Body of pancreas (tissue), 4 donors: ENCODE measurements at regions not wholly inside any gene's neighbourhood (a gene's known extent, or its start where the extent isn't known, plus 50 kb on each side); places are given as distances from the start of the nearest gene placed in this dataset.

Experiments used
- ATAC-seq: fragments of 150-250 bp; one replicate; pipeline ENCODE4 v1.9.1; 2016
- DNase-seq, 4 donors: peaks; one replicate each; pipeline ENCODE4 v3.0.0-alpha.2; 2019
- H3K27ac ChIP-seq, 4 donors: fragments of 200-600 bp; sonication (generic); 1 replicate in 3 of 4; 2 replicates in 1 of 4; pipeline versions ENCODE4 v1.5.1 to v1.6.1; 2016 to 2019; ENCODE audit warnings: mild to moderate bottlenecking in 1 of 4, mixed read lengths in 1 of 4, moderate library complexity in 1 of 4
- H3K27me3 ChIP-seq, 2 donors: fragments of 200-600 bp; sonication (generic); one replicate each; pipeline ENCODE4 v1.6.0; 2016; ENCODE audit warnings: mild to moderate bottlenecking in 1 of 2
- H3K36me3 ChIP-seq, 2 donors: fragments of 200-600 bp; sonication (generic); replicated peaks in 1 of 2; 2 replicates each; pipeline ENCODE4 v1.5.1; 2016; ENCODE audit warnings: low read depth in 2 of 2; ENCODE audit not compliant: insufficient read depth in 1 of 2
- H3K4me1 ChIP-seq: fragments of 200-600 bp; sonication (generic); one replicate; pipeline ENCODE4 v1.6.0; 2016
- H3K4me3 ChIP-seq, 2 donors: fragments of 200-600 bp; sonication (generic); 1 replicate in 1 of 2; 2 replicates in 1 of 2; pipeline ENCODE4 v1.5.1; 2016 to 2019
- H3K9me3 ChIP-seq, 3 donors: fragments of 200-600 bp; sonication (generic); 1 replicate in 2 of 3; 2 replicates in 1 of 3; pipeline ENCODE4 v1.5.1; 2016
- CTCF ChIP-seq, 7 experiments: fragments of 450-650 bp in 4 of 7; fragments of 200-600 bp in 3 of 7; sonication (generic) in 3 of 7; IDR thresholded peaks; one replicate each; pipeline ENCODE4 v1.5.1; 2016 to 2019; ENCODE audit warnings: antibody characterized with exemption in 7 of 7
- POLR2A ChIP-seq, 3 donors: fragments of 450-650 bp; IDR thresholded peaks; one replicate each; pipeline ENCODE4 v1.6.1; 2016; ENCODE audit warnings: antibody characterized with exemption in 3 of 3, mild to moderate bottlenecking in 2 of 3
- WGBS, 2 donors: methylation state at CpG; one replicate each; pipeline ENCODE4 v1.1.5; 2017; 5-methylcytosine and 5-hydroxymethylcytosine counted together
- intact Hi-C: fragments of 100-400 bp; cut with DNase I; formaldehyde crosslinking; loops from one replicate; pipeline ENCODE4 v1.15.1; 2023

- no peak overlapping the region for H3K4me3 ChIP-seq
- TF ChIP-seq CTCF (IDR thresholded peaks at IDR 0.05) (no peak), POLR2A (IDR thresholded peaks at IDR 0.05) (no peak)
- WGBS, 2 donors: 93 to 95% methylated on average over 9 to 12 of the region's 12 CpGs
- no peaks in the 10 kb centered on the region for H3K27me3 ChIP-seq
- H3K9me3 ChIP-seq: no peaks in the 10 kb centered on the region
- no peaks in the 10 kb centered on the region for H3K4me1 ChIP-seq
- no peak overlapping the region for H3K27ac ChIP-seq
- intact Hi-C loops: no loop called here
- H3K36me3 ChIP-seq: no peaks in the 10 kb centered on the region
- ATAC-seq: no peak
- no peak for DNase-seq
These were observed 57.4 kb downstream of the ZNF648 start for GRCh38 chr1:182003953-182004586.

- Histone ChIP-seq H3K36me3 (no peaks in the 10 kb centered on the region), H3K4me3 (no peak overlapping the region), H3K9me3 (no peaks in the 10 kb centered on the region), H3K4me1 (no peaks in the 10 kb centered on the region), H3K27ac (no peak overlapping the region), H3K27me3 (no peaks in the 10 kb centered on the region)
- ATAC-seq (no peak), DNase-seq (no peak)
- intact Hi-C loops: no loop called here
- WGBS, 2 donors: 73 to 82% methylated on average over 10 of the region's 10 CpGs
- TF ChIP-seq POLR2A (IDR thresholded peaks at IDR 0.05) (no peak), CTCF (IDR thresholded peaks at IDR 0.05) (no peak)
These were observed 58.3 kb downstream of the ZNF648 start for GRCh38 chr1:182003025-182003725.

DNA sequence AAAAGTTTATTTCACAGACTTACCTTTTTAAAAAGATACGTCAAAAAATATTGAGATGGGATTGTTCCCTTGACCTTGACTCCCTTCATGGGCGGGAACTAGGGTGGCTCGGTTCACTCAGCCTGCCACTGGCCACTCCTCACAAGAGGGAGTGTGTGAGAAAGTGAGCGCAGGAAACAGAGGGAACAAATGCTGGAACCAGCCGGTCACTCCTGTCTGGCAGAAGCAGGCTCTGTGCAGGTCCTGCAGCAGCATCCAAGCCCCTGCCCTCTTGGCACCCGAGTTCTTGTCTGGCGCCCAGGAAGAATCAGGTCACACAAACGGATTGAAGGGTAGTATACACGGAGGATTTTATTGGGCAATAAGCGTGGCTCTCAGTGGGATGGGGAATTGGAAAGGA, 58.9 kb downstream of the ZNF648 start:
- H3K27ac ChIP-seq: no peak overlapping the region
- TF ChIP-seq CTCF (IDR thresholded peaks at IDR 0.05) (no peak), POLR2A (IDR thresholded peaks at IDR 0.05) (no peak)
- ATAC-seq (no peak), DNase-seq (no peak)
- H3K4me3 ChIP-seq: no peak overlapping the region
- no peaks in the 10 kb centered on the region for H3K4me1 ChIP-seq
- no peaks in the 10 kb centered on the region for H3K27me3 ChIP-seq
- no peaks in the 10 kb centered on the region for H3K9me3 ChIP-seq
- intact Hi-C loops: no loop called here
- H3K36me3 ChIP-seq: no peaks in the 10 kb centered on the region
- WGBS, 2 donors: 70 to 72% methylated on average over 10 of the region's 10 CpGs

GRCh38 chr1:181998858-181999257, 62.7 kb downstream of the ZNF648 start:
- 75 to 86% methylated on average over 4 of the region's 4 CpGs for WGBS, 2 donors
- Histone ChIP-seq H3K27me3 (no peaks in the 10 kb centered on the region), H3K27ac (no peak overlapping the region), H3K9me3 (no peaks in the 10 kb centered on the region), H3K4me1 (no peaks in the 10 kb centered on the region), H3K4me3 (no peak overlapping the region), H3K36me3 (no peaks in the 10 kb centered on the region)
- DNase-seq: no peak
- intact Hi-C loops: no loop called here
- TF ChIP-seq CTCF (IDR thresholded peaks at IDR 0.05): no peak
- TF ChIP-seq POLR2A (IDR thresholded peaks at IDR 0.05): no peak
- no peak for ATAC-seq

GRCh38 chr1:181992072-181992471, 69.4 kb downstream of the ZNF648 start:
- Histone ChIP-seq H3K27ac (no peak overlapping the region), H3K27me3 (no peaks in the 10 kb centered on the region), H3K4me3 (no peak overlapping the region), H3K36me3 (no peaks in the 10 kb centered on the region), H3K4me1 (no peaks in the 10 kb centered on the region), H3K9me3 (no peaks in the 10 kb centered on the region)
- intact Hi-C loops: no loop called here
- TF ChIP-seq CTCF (IDR thresholded peaks at IDR 0.05) (no peak), POLR2A (IDR thresholded peaks at IDR 0.05) (no peak)
- ATAC-seq (no peak), DNase-seq (no peak)
- WGBS, 2 donors: 62 to 78% methylated on average over 1 of the region's 1 CpG
